CD4-positive, alpha-beta memory T cell (primary cell): ENCODE measurements at regions not wholly inside any gene's neighbourhood (a gene's known extent, or its start where the extent isn't known, plus 50 kb on each side); places are given as distances from the start of the nearest gene placed in this dataset.

Source experiments
- CTCF ChIA-PET: fragments of 350-600 bp; sonication (Branson Sonifier 250); formaldehyde crosslinking; loops from one replicate; lab custom pipeline; 2021; ENCODE audit warnings: inconsistent platforms; ENCODE audit not compliant: partially characterized antibody; lab: Charles Lee
- POLR2A ChIA-PET: fragments of 350-600 bp; sonication (Branson Sonifier 250); formaldehyde crosslinking; loops from one replicate; lab custom pipeline; 2021; ENCODE audit not compliant: partially characterized antibody; lab: Charles Lee
- DNase-seq, 5 donors: peaks; one replicate each; pipeline versions ENCODE4 v3.0.0 to v3.0.0-alpha.2; 2020 to 2022; ENCODE audit warnings: mixed read lengths in 1 of 5
- H3K27ac ChIP-seq: one replicate; pipeline ENCODE4 v1.7.0; 2013; ENCODE audit warnings: low read depth, low read length
- H3K27me3 ChIP-seq: 2 replicates; pipeline ENCODE4 v1.7.0; 2013; ENCODE audit warnings: mild to moderate bottlenecking, low read length, moderate library complexity; ENCODE audit not compliant: insufficient read depth
- H3K36me3 ChIP-seq: 2 replicates; pipeline ENCODE4 v1.7.0; 2013; ENCODE audit warnings: mild to moderate bottlenecking, low read length, moderate library complexity; ENCODE audit not compliant: insufficient read depth
- H3K4me1 ChIP-seq: 2 replicates; pipeline ENCODE4 v1.7.0; 2013; ENCODE audit warnings: mild to moderate bottlenecking, low read length, moderate library complexity; ENCODE audit not compliant: insufficient read depth
- H3K4me3 ChIP-seq, 2 donors: one replicate each; pipeline ENCODE4 v1.7.0; 2013; ENCODE audit warnings: low read length in 2 of 2, mild to moderate bottlenecking in 1 of 2
- H3K9me3 ChIP-seq, 2 donors: one replicate each; pipeline ENCODE4 v1.7.0; 2013; ENCODE audit warnings: low read length in 2 of 2, control low read depth in 1 of 2; ENCODE audit not compliant: control insufficient read depth in 1 of 2
- H3K27ac Mint-ChIP-seq, 7 donors: one replicate each; pipeline ENCODE4 v1.8.0; 2020 to 2021; ENCODE audit warnings: mixed read lengths in 7 of 7, mild to moderate bottlenecking in 6 of 7, inconsistent platforms in 3 of 7, moderate library complexity in 3 of 7
- H3K27me3 Mint-ChIP-seq, 2 donors: one replicate each; pipeline ENCODE4 v1.8.0; 2020 to 2021; ENCODE audit warnings: mixed read lengths in 2 of 2
- H3K36me3 Mint-ChIP-seq, 2 donors: one replicate each; pipeline ENCODE4 v1.8.0; 2020 to 2021; ENCODE audit warnings: mixed read lengths in 2 of 2, inconsistent platforms in 1 of 2, mild to moderate bottlenecking in 1 of 2
- H3K4me1 Mint-ChIP-seq, 4 donors: one replicate each; pipeline ENCODE4 v1.8.0; 2020 to 2021; ENCODE audit warnings: mixed read lengths in 4 of 4, mild to moderate bottlenecking in 1 of 4
- H3K4me3 Mint-ChIP-seq, 8 donors: one replicate each; pipeline ENCODE4 v1.8.0; 2020 to 2021; ENCODE audit warnings: mixed read lengths in 8 of 8, mild to moderate bottlenecking in 7 of 8, moderate library complexity in 6 of 8, inconsistent platforms in 3 of 8
- H3K9me3 Mint-ChIP-seq, 8 donors: one replicate each; pipeline ENCODE4 v1.8.0; 2020 to 2021; ENCODE audit warnings: mixed read lengths in 8 of 8, mild to moderate bottlenecking in 5 of 8, inconsistent platforms in 3 of 8, moderate library complexity in 1 of 8
- intact Hi-C: fragments of 100-400 bp; cut with micrococcal nuclease; formaldehyde crosslinking; loops from one replicate; pipeline ENCODE4 v1.15.1; 2023

DNA sequence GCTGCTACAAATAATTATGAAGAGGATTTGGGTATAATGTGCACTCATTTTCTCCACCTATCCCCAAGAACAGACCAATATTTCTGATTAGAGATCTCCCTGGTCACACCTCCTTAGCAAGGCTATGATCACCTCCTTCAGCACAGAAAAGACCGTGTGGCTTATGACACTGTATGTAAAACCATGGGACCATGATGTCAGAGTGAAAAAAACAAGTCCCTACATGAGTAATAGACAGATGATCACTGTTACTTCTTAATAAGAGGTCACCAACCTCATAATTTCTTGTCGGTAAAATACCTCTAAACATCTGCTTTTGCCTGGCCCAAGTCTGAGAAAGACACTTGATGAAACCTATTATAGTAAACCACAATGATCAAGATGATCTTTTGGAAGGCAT lies 330.6 kb upstream of the F9 start:
- no peaks in the 10 kb centered on the region for H3K36me3 ChIP-seq
- no peak for DNase-seq
- H3K4me3 ChIP-seq = no peak overlapping the region
- no peaks in the 10 kb centered on the region for H3K4me1 ChIP-seq
- H3K27me3 ChIP-seq = no peaks in the 10 kb centered on the region
- no peaks in the 10 kb centered on the region for H3K4me1 Mint-ChIP-seq
- H3K9me3 ChIP-seq = no peaks in the 10 kb centered on the region
- H3K27ac ChIP-seq = no peak overlapping the region
- POLR2A ChIA-PET = no interaction called here
- H3K27me3 Mint-ChIP-seq = peaks cover 17 to 20% of the 10 kb centered on the region in 2 donors
- no peak overlapping the region for H3K27ac Mint-ChIP-seq
- H3K36me3 Mint-ChIP-seq = no peaks in the 10 kb centered on the region
- intact Hi-C loops = no loop called here
- CTCF ChIA-PET = no interaction called here
- H3K9me3 Mint-ChIP-seq = peaks cover 0 to 5% (median under 1%) of the 10 kb centered on the region in 8 donors
- H3K4me3 Mint-ChIP-seq = no peak overlapping the region

DNA sequence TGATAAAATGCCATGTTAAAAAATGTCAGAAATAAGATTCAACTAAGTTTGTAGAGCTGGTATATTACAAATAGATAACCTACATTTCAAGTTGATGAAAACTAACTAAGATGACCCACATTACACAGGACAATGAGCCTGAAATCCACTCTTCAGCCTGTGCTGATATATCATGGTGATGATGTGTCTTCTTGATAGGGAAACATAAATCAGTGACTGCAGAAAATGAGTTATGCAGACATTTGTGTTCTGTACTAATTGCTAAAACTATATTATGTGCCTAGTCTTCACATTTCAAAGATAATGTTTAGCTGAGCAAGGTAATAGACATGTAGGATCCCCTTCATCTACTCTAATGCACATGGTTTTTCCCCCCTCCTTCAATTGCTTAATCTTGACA lies 331.6 kb upstream of the F9 start:
- H3K36me3 ChIP-seq = no peaks in the 10 kb centered on the region
- ChIA-PET POLR2A (no interaction called here), CTCF (no interaction called here)
- peaks cover 17 to 24% of the 10 kb centered on the region in 2 donors for H3K27me3 Mint-ChIP-seq
- H3K4me1 ChIP-seq = no peaks in the 10 kb centered on the region
- no peaks in the 10 kb centered on the region for H3K4me1 Mint-ChIP-seq
- no peak overlapping the region for H3K4me3 Mint-ChIP-seq
- intact Hi-C loops = no loop called here
- H3K36me3 Mint-ChIP-seq = no peaks in the 10 kb centered on the region
- H3K4me3 ChIP-seq = no peak overlapping the region
- DNase-seq = no peak
- H3K27ac Mint-ChIP-seq = no peak overlapping the region
- H3K27ac ChIP-seq = no peak overlapping the region
- no peaks in the 10 kb centered on the region for H3K9me3 ChIP-seq
- H3K27me3 ChIP-seq = no peaks in the 10 kb centered on the region
- H3K9me3 Mint-ChIP-seq = peaks cover 0 to 5% (median under 1%) of the 10 kb centered on the region in 8 donors

GRCh38 chrX:139196890-139197289 lies 333.6 kb upstream of the F9 start:
- Mint-ChIP-seq H3K27ac (no peak overlapping the region), H3K9me3 (peaks cover 0 to 5% (median under 1%) of the 10 kb centered on the region in 8 donors)

DNA sequence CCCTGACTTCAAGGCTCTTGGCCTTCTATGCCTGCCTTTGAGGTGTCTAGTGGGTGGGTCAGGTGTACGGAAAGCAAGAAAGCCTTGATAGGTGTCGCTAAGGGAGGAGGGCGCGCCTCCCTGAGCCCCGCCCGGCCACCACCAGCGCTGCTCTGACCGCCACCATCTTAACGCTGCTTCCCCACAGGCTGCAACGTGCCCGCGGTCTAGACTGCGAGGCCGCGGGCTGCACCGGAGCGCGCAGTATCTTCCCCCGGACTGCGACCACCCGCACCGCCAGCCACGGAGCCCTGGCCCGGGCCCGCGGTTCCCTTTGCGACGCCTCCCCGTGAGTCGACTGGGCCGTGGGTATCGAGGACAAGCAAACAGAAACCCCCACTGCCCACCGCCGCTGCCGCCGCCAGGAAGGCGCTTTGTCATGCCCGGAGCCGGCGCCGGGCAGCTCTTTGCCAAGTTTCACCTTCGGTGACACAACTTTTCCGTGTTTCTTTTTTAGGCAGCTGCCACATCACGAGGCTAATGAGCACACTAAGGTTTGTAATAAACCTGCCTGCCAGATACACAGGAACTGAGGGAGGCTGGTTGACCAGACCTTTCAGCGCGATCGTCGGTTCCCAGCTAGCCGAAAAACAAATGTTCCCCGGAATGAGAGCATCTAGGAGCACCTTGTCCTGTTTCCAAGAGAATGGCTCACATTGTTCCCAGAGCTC lies 335.8 kb upstream of the F9 start:
- Mint-ChIP-seq H3K4me1 (no peaks in the 10 kb centered on the region), H3K27me3 (peaks cover 14 to 22% of the 10 kb centered on the region in 2 donors), H3K4me3 (peak overlapping the region in 3 of 8 donors; percentile 4 to 19 (median 15)), H3K27ac (no peak overlapping the region), H3K36me3 (no peaks in the 10 kb centered on the region), H3K9me3 (peaks cover 0 to 4% (median 0%) of the 10 kb centered on the region in 8 donors)
- POLR2A ChIA-PET = no interaction called here
- no peaks in the 10 kb centered on the region for H3K9me3 ChIP-seq
- intact Hi-C loops = no loop called here
- H3K27ac ChIP-seq = no peak overlapping the region
- no peak overlapping the region for H3K4me3 ChIP-seq
- DNase-seq = no peak
- no peaks in the 10 kb centered on the region for H3K4me1 ChIP-seq
- H3K36me3 ChIP-seq = no peaks in the 10 kb centered on the region
- no peaks in the 10 kb centered on the region for H3K27me3 ChIP-seq
- CTCF ChIA-PET = no interaction called here

More at GRCh38 chrX:139196890-139197289, 333.6 kb upstream of the F9 start:
- H3K36me3 ChIP-seq = no peaks in the 10 kb centered on the region
- no peaks in the 10 kb centered on the region for H3K36me3 Mint-ChIP-seq
- no peak for DNase-seq
- no peaks in the 10 kb centered on the region for H3K4me1 ChIP-seq
- no peaks in the 10 kb centered on the region for H3K4me1 Mint-ChIP-seq
- no peaks in the 10 kb centered on the region for H3K9me3 ChIP-seq
- CTCF ChIA-PET = no interaction called here
- POLR2A ChIA-PET = no interaction called here
- no peak overlapping the region for H3K27ac ChIP-seq
- intact Hi-C loops = no loop called here
- no peak overlapping the region for H3K4me3 Mint-ChIP-seq
- no peak overlapping the region for H3K4me3 ChIP-seq
- no peaks in the 10 kb centered on the region for H3K27me3 ChIP-seq
- peaks cover 16 to 24% of the 10 kb centered on the region in 2 donors for H3K27me3 Mint-ChIP-seq

DNA sequence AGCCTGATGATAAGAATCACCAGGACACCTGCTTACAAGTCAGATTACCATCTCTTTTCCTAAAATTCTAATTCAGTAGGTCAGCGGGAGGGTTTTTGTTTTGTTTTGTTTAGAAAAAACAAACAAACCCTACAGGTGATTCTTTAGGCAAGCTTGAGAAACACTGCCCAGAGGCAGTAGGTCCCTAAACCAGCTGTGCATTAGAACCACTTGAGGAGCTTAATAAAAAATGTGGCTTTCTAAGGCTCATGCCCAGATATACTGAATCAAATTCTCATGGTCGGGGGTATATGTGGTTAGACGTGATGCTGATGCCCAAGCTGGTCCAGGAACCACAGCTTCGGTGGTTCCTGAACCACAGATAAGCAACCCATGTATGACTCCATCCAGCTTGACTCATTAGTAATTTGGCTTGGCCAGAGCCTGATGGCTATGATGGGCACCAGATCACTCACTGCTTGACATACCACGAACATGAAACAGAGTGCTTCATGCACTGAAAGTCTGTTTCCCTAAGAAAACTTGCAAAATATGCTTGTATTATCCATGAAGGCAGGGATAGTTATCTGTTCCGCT lies 338.1 kb upstream of the F9 start:
- H3K27ac Mint-ChIP-seq = no peak overlapping the region
- no peaks in the 10 kb centered on the region for H3K36me3 Mint-ChIP-seq
- H3K4me3 Mint-ChIP-seq = no peak overlapping the region
- no peak overlapping the region for H3K27ac ChIP-seq
- peaks cover 10 to 16% of the 10 kb centered on the region in 2 donors for H3K27me3 Mint-ChIP-seq
- no peaks in the 10 kb centered on the region for H3K4me1 ChIP-seq
- peaks cover 0 to 3% (median 0%) of the 10 kb centered on the region in 8 donors for H3K9me3 Mint-ChIP-seq
- H3K9me3 ChIP-seq = no peaks in the 10 kb centered on the region
- H3K4me1 Mint-ChIP-seq = no peaks in the 10 kb centered on the region
- H3K4me3 ChIP-seq = no peak overlapping the region
- DNase-seq = no peak
- no peaks in the 10 kb centered on the region for H3K36me3 ChIP-seq
- POLR2A ChIA-PET = no interaction called here
- H3K27me3 ChIP-seq = no peaks in the 10 kb centered on the region
- CTCF ChIA-PET = no interaction called here
- intact Hi-C loops = no loop called here

GRCh38 chrX:139191746-139192385 lies 338.7 kb upstream of the F9 start:
- no peaks in the 10 kb centered on the region for H3K36me3 ChIP-seq
- no peaks in the 10 kb centered on the region for H3K9me3 ChIP-seq
- CTCF ChIA-PET = no interaction called here
- no peak for DNase-seq
- no peak overlapping the region for H3K4me3 Mint-ChIP-seq
- no peaks in the 10 kb centered on the region for H3K4me1 Mint-ChIP-seq
- H3K36me3 Mint-ChIP-seq = no peaks in the 10 kb centered on the region
- peaks cover 8 to 13% of the 10 kb centered on the region in 2 donors for H3K27me3 Mint-ChIP-seq
- POLR2A ChIA-PET = no interaction called here
- peaks cover 0 to 2% (median 0%) of the 10 kb centered on the region in 8 donors for H3K9me3 Mint-ChIP-seq
- H3K27ac ChIP-seq = no peak overlapping the region
- no peak overlapping the region for H3K27ac Mint-ChIP-seq
- intact Hi-C loops = no loop called here
- no peaks in the 10 kb centered on the region for H3K4me1 ChIP-seq
- H3K4me3 ChIP-seq = no peak overlapping the region
- no peaks in the 10 kb centered on the region for H3K27me3 ChIP-seq

- ChIA-PET POLR2A (no interaction called here), CTCF (no interaction called here)
- H3K4me1 Mint-ChIP-seq = no peaks in the 10 kb centered on the region
Measured at GRCh38 chrX:139191286-139191685, 339.3 kb upstream of the F9 start.

More at GRCh38 chrX:139191286-139191685, 339.3 kb upstream of the F9 start:
- no peak overlapping the region for H3K27ac ChIP-seq
- H3K4me3 ChIP-seq = no peak overlapping the region
- DNase-seq = no peak
- H3K9me3 ChIP-seq = no peaks in the 10 kb centered on the region
- Mint-ChIP-seq H3K4me3 (no peak overlapping the region), H3K27me3 (peaks cover 8 to 11% of the 10 kb centered on the region in 2 donors), H3K27ac (no peak overlapping the region), H3K9me3 (peaks cover 0 to 2% (median 0%) of the 10 kb centered on the region in 8 donors), H3K36me3 (no peaks in the 10 kb centered on the region)
- H3K27me3 ChIP-seq = no peaks in the 10 kb centered on the region
- intact Hi-C loops = no loop called here
- no peaks in the 10 kb centered on the region for H3K36me3 ChIP-seq
- H3K4me1 ChIP-seq = no peaks in the 10 kb centered on the region
